ENCODE measurements at regions not wholly inside any gene's neighbourhood (a gene's known extent, or its start where the extent isn't known, plus 50 kb on each side); places are given as distances from the start of the nearest gene placed in this dataset.

GRCh38 chr1:29631361-29631760 lies 395.0 kb downstream of the PTPRU start:
- in situ Hi-C loops (cut with HindIII; ENCODE audit: low sequenced_read_pairs) = no loop called here

- in situ Hi-C loops (cut with HindIII; ENCODE audit: low sequenced_read_pairs) = no loop called here
Observed at GRCh38 chr1:29630756-29631155, 394.4 kb downstream of the PTPRU start.

GRCh38 chr1:29629814-29630516 lies 393.6 kb downstream of the PTPRU start:
- in situ Hi-C loops (cut with HindIII; ENCODE audit: low sequenced_read_pairs) = no loop called here

- in situ Hi-C loops (cut with HindIII; ENCODE audit: low sequenced_read_pairs) = no loop called here
Observed at GRCh38 chr1:29629401-29629800, 393.1 kb downstream of the PTPRU start.

GRCh38 chr1:29628190-29628589 lies 391.9 kb downstream of the PTPRU start:
- in situ Hi-C loops (cut with HindIII; ENCODE audit: low sequenced_read_pairs) = no loop called here

- in situ Hi-C loops (cut with HindIII; ENCODE audit: low sequenced_read_pairs) = no loop called here
Observed at GRCh38 chr1:29626726-29627125, 390.4 kb downstream of the PTPRU start.

- in situ Hi-C loops (cut with HindIII; ENCODE audit: low sequenced_read_pairs) = no loop called here
Observed at GRCh38 chr1:29626066-29626465, 389.7 kb downstream of the PTPRU start.

- in situ Hi-C loops (cut with HindIII; ENCODE audit: low sequenced_read_pairs) = no loop called here
Observed at GRCh38 chr1:29625084-29625420, 388.7 kb downstream of the PTPRU start.

- in situ Hi-C loops (cut with HindIII; ENCODE audit: low sequenced_read_pairs) = loop anchor here (5.0 kb wide), 3 partner anchors 38 to 138 kb away; no protein-coding TSS in a partner anchor
Observed at GRCh38 chr1:29624320-29625083, 388.2 kb downstream of the PTPRU start.

GRCh38 chr1:29623501-29623900 lies 387.2 kb downstream of the PTPRU start:
- in situ Hi-C loops (cut with HindIII; ENCODE audit: low sequenced_read_pairs) = loop anchor here (5.0 kb wide), 3 partner anchors 39 to 139 kb away; no protein-coding TSS in a partner anchor

GRCh38 chr1:29621826-29622435 lies 385.6 kb downstream of the PTPRU start:
- in situ Hi-C loops (cut with HindIII; ENCODE audit: low sequenced_read_pairs) = loop anchor here (5.0 kb wide), 3 partner anchors 40 to 140 kb away; no protein-coding TSS in a partner anchor

GRCh38 chr1:29620631-29621030 lies 384.3 kb downstream of the PTPRU start:
- in situ Hi-C loops (cut with HindIII; ENCODE audit: low sequenced_read_pairs) = loop anchor here (5.0 kb wide), 3 partner anchors 42 to 142 kb away; no protein-coding TSS in a partner anchor

- in situ Hi-C loops (cut with HindIII; ENCODE audit: low sequenced_read_pairs) = loop anchor here (5.0 kb wide), 1 partner anchor 45 kb away; no protein-coding TSS in a partner anchor
Observed at GRCh38 chr1:29607236-29607635, 370.9 kb downstream of the PTPRU start.

- in situ Hi-C loops (cut with HindIII; ENCODE audit: low sequenced_read_pairs) = loop anchor here (5.0 kb wide), 2 partner anchors 42 to 48 kb away; no protein-coding TSS in a partner anchor
Observed at GRCh38 chr1:29604796-29605195, 368.5 kb downstream of the PTPRU start.

GRCh38 chr1:29603622-29604021 lies 367.3 kb downstream of the PTPRU start:
- in situ Hi-C loops (cut with HindIII; ENCODE audit: low sequenced_read_pairs) = loop anchor here (5.0 kb wide), 1 partner anchor 49 kb away; no protein-coding TSS in a partner anchor

GRCh38 chr1:29602203-29602602 lies 365.9 kb downstream of the PTPRU start:
- in situ Hi-C loops (cut with HindIII; ENCODE audit: low sequenced_read_pairs) = loop anchor here (5.0 kb wide), 1 partner anchor 50 kb away; no protein-coding TSS in a partner anchor

GRCh38 chr1:29601021-29601420 lies 364.7 kb downstream of the PTPRU start:
- in situ Hi-C loops (cut with HindIII; ENCODE audit: low sequenced_read_pairs) = loop anchor here (5.0 kb wide), 1 partner anchor 51 kb away; no protein-coding TSS in a partner anchor

GRCh38 chr1:29599826-29600225 lies 363.5 kb downstream of the PTPRU start:
- in situ Hi-C loops (cut with HindIII; ENCODE audit: low sequenced_read_pairs) = loop anchor here (5.0 kb wide), 1 partner anchor 52 kb away; no protein-coding TSS in a partner anchor

- in situ Hi-C loops (cut with HindIII; ENCODE audit: low sequenced_read_pairs) = no loop called here
Observed at GRCh38 chr1:29599071-29599470, 362.7 kb downstream of the PTPRU start.

- in situ Hi-C loops (cut with HindIII; ENCODE audit: low sequenced_read_pairs) = no loop called here
Observed at GRCh38 chr1:29597861-29598260, 361.5 kb downstream of the PTPRU start.
